ENCODE measurements at regions not wholly inside any gene's neighbourhood (a gene's known extent, or its start where the extent isn't known, plus 50 kb on each side); places are given as distances from the start of the nearest gene placed in this dataset.

DNA sequence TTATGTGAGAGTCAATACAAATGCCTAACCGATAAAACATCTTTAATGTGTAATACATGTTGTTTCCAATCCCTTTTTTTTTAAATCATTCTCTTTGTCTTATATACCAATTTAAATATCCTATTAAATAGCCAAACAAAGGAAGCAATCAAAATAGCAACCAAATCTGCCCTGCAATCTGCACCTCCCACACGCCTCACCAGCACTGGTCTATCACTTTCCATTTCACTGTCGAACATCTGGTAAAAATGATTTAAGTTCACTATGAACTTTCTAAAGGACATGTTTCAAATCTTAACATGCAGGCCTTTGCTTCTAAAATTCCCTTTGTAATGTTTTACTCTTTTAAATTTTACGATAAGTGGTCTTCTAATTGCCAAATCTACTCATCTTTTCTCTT is 1305.5 kb upstream of the TENM4 start:
- H3K9me3 Mint-ChIP-seq (ENCODE audit: unreplicated experiment), result no peaks in the 10 kb centered on the region
- DNase-seq (ENCODE audit: low spot score), result no peak
- H3K4me1 Mint-ChIP-seq (ENCODE audit: unreplicated experiment), result peaks cover 2% of the 10 kb centered on the region
- TF ChIP-seq, protein P1, sequence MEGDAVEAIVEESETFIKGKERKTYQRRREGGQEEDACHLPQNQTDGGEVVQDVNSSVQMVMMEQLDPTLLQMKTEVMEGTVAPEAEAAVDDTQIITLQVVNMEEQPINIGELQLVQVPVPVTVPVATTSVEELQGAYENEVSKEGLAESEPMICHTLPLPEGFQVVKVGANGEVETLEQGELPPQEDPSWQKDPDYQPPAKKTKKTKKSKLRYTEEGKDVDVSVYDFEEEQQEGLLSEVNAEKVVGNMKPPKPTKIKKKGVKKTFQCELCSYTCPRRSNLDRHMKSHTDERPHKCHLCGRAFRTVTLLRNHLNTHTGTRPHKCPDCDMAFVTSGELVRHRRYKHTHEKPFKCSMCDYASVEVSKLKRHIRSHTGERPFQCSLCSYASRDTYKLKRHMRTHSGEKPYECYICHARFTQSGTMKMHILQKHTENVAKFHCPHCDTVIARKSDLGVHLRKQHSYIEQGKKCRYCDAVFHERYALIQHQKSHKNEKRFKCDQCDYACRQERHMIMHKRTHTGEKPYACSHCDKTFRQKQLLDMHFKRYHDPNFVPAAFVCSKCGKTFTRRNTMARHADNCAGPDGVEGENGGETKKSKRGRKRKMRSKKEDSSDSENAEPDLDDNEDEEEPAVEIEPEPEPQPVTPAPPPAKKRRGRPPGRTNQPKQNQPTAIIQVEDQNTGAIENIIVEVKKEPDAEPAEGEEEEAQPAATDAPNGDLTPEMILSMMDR (IDR thresholded peaks at IDR 0.05; ENCODE audit: unreplicated experiment), result no peak
- no peaks in the 10 kb centered on the region for H3K27me3 Mint-ChIP-seq (ENCODE audit: unreplicated experiment)
- no peaks in the 10 kb centered on the region for H3K36me3 Mint-ChIP-seq (ENCODE audit: low read depth, unreplicated experiment)
- H3K27ac Mint-ChIP-seq (ENCODE audit: unreplicated experiment), result no peak overlapping the region
- no peak overlapping the region for H3K4me3 Mint-ChIP-seq (ENCODE audit: unreplicated experiment)

DNA sequence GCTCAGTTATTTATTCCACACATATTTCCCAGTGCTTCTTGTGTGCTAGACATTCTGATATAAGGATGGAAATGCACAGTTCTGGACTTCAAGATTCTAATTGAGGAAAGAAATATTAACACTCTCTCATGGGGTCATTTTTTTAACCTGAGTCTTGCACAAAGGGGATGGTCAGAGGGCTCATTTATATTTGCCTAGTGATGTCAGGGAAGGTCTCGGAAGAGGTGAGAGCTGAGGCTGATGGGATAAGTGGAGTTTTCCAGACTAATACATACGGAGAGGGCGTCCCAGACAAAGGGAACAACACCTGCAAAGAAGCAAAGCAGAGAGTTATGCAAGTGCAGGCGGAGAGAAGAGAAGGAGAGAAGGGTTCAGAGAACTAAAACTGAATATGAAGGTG is 1304.6 kb upstream of the TENM4 start:
- H3K4me3 Mint-ChIP-seq (ENCODE audit: unreplicated experiment), result no peak overlapping the region
- no peak overlapping the region for H3K27ac Mint-ChIP-seq (ENCODE audit: unreplicated experiment)
- no peaks in the 10 kb centered on the region for H3K27me3 Mint-ChIP-seq (ENCODE audit: unreplicated experiment)
- DNase-seq (ENCODE audit: low spot score), result no peak
- no peaks in the 10 kb centered on the region for H3K36me3 Mint-ChIP-seq (ENCODE audit: low read depth, unreplicated experiment)
- H3K9me3 Mint-ChIP-seq (ENCODE audit: unreplicated experiment), result no peaks in the 10 kb centered on the region
- peaks cover 2% of the 10 kb centered on the region for H3K4me1 Mint-ChIP-seq (ENCODE audit: unreplicated experiment)
- TF ChIP-seq, protein P1 (IDR thresholded peaks at IDR 0.05; ENCODE audit: unreplicated experiment), result no peak

DNA sequence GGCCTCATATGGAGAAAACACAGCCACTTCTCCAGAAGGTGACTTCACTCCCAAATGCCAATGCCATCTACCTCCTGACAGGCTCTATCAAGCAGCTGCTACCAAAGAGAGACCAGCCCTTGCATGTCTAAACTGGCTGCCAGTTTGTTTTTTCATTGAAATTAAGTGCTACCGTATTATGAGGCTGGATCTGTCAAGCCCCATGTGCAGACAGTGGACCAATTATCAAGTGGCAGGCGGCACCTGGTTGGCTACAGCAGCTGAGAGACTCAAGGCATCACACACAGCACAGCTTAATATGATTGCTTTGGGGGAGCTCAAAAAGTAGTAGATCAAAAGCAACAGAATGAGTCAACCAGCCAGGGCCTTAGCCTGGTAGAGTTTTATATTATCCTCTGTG is 1293.0 kb upstream of the TENM4 start:
- H3K27me3 Mint-ChIP-seq (ENCODE audit: unreplicated experiment), result no peaks in the 10 kb centered on the region
- H3K27ac Mint-ChIP-seq (ENCODE audit: unreplicated experiment), result no peak overlapping the region
- H3K4me3 Mint-ChIP-seq (ENCODE audit: unreplicated experiment), result no peak overlapping the region
- DNase-seq (ENCODE audit: low spot score), result no peak
- no peaks in the 10 kb centered on the region for H3K9me3 Mint-ChIP-seq (ENCODE audit: unreplicated experiment)
- TF ChIP-seq, protein P1 (IDR thresholded peaks at IDR 0.05; ENCODE audit: unreplicated experiment), result no peak
- H3K4me1 Mint-ChIP-seq (ENCODE audit: unreplicated experiment), result no peaks in the 10 kb centered on the region
- no peaks in the 10 kb centered on the region for H3K36me3 Mint-ChIP-seq (ENCODE audit: low read depth, unreplicated experiment)

DNA sequence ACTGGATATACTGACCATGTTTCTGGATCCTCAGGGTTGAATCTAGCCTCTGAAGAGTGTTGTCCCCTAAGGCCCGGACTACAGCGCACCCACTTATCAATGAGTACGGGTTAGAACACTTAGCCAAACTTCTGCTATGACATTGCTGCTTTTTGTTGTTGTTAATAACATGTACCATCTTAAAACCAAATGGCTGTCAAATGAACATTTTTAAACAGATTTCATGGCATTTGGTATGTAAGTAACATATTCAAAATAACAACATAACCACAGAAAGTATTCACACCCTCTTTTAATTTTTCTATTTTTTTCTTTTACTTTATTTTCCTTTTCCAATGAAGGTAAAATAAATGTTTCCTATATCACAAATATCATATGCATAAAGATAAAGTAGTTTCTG is 1292.5 kb upstream of the TENM4 start:
- Mint-ChIP-seq H3K27ac (ENCODE audit: unreplicated experiment) (no peak overlapping the region), H3K4me3 (ENCODE audit: unreplicated experiment) (no peak overlapping the region), H3K9me3 (ENCODE audit: unreplicated experiment) (no peaks in the 10 kb centered on the region), H3K27me3 (ENCODE audit: unreplicated experiment) (no peaks in the 10 kb centered on the region), H3K36me3 (ENCODE audit: low read depth, unreplicated experiment) (no peaks in the 10 kb centered on the region), H3K4me1 (ENCODE audit: unreplicated experiment) (no peaks in the 10 kb centered on the region)
- TF ChIP-seq, protein P1 (IDR thresholded peaks at IDR 0.05; ENCODE audit: unreplicated experiment), result no peak
- no peak for DNase-seq (ENCODE audit: low spot score)

DNA sequence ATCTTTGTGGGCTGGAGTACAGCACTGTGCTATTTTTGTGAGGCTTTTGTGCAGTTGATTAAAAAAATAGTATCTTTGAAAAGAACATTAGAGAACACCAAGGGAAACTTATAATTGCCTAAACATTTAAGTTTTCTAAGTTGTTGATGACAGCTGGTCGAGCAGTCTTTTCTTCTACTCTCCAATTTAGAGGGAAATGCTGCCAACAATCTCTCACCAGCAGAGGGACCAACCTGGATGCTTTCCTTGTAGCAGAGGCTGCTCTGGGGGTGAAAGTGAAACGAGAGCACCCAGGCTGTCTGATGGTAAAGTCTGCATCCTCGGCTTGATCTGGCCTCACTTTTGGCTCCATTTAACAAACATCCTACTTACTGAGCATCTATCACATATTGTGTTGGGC is 1286.5 kb upstream of the TENM4 start:
- no peaks in the 10 kb centered on the region for H3K9me3 Mint-ChIP-seq (ENCODE audit: unreplicated experiment)
- H3K36me3 Mint-ChIP-seq (ENCODE audit: low read depth, unreplicated experiment), result no peaks in the 10 kb centered on the region
- no peaks in the 10 kb centered on the region for H3K27me3 Mint-ChIP-seq (ENCODE audit: unreplicated experiment)
- no peak overlapping the region for H3K4me3 Mint-ChIP-seq (ENCODE audit: unreplicated experiment)
- peaks cover 8% of the 10 kb centered on the region for H3K4me1 Mint-ChIP-seq (ENCODE audit: unreplicated experiment)
- no peak overlapping the region for H3K27ac Mint-ChIP-seq (ENCODE audit: unreplicated experiment)
- DNase-seq (ENCODE audit: low spot score), result peak; percentile 32
- TF ChIP-seq, protein P1 (IDR thresholded peaks at IDR 0.05; ENCODE audit: unreplicated experiment), result peak; percentile 30
